ENCODE measurements at regions not wholly inside any gene's neighbourhood (a gene's known extent, or its start where the extent isn't known, plus 50 kb on each side); places are given as distances from the start of the nearest gene placed in this dataset.

DNA sequence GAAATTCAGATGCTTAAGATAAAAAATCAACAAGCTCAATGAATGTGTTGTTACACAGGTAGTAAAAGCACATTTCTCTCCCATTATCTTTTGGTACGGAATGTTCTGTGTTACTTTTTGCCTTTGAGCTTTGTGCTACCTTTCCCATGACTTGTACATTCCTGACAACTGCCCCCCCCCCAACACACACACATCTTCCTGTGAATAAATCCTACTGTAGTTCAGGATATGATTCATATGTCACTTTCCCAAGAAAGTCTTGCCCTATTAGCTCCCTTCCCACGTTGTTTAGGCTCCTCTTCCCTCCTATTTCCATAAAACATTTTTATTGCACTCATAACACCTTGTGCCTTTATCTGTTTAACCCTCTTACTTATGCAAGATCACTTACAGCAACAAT lies 442.6 kb upstream of the LRATD1 start:
- Histone ChIP-seq H3K9me3 (ENCODE audit: control insufficient read depth, low read depth, low read length) (no peaks in the 10 kb centered on the region), H3K9ac (ENCODE audit: extremely low read depth, insufficient read length, low read length) (no peak overlapping the region), H3K79me1 (ENCODE audit: insufficient read depth, low read depth, low read length, poor library complexity, severe bottlenecking) (no peaks in the 10 kb centered on the region), H3K18ac (ENCODE audit: insufficient read length, low read depth, low read length) (no peak overlapping the region), H3K23ac (ENCODE audit: insufficient read length, low read depth, low read length) (no peak overlapping the region), H2BK15ac (ENCODE audit: low read depth, low read length) (no peak overlapping the region), H3K4ac (ENCODE audit: low read depth, low read length) (no peak overlapping the region), H3K14ac (ENCODE audit: insufficient read depth, low read length) (no peak overlapping the region), H3K23me2 (ENCODE audit: insufficient read length, low read depth, low read length, poor library complexity, severe bottlenecking) (no peaks in the 10 kb centered on the region), H2BK5ac (ENCODE audit: insufficient read length, low read length) (no peak overlapping the region), H2AFZ (ENCODE audit: low read length) (no peak overlapping the region), H4K5ac (ENCODE audit: insufficient read length, low read depth, low read length) (no peak overlapping the region), H4K91ac (ENCODE audit: insufficient read length, low read depth, low read length) (no peak overlapping the region), H3K79me2 (ENCODE audit: insufficient read depth, low read length) (no peaks in the 10 kb centered on the region), H2BK12ac (ENCODE audit: insufficient read length, low read depth, low read length) (no peak overlapping the region), H3K27me3 (ENCODE audit: insufficient read depth, low read length) (no peaks in the 10 kb centered on the region), H2BK120ac (ENCODE audit: low read depth, low read length, poor library complexity, severe bottlenecking) (no peak overlapping the region), H3K4me2 (ENCODE audit: insufficient read depth, insufficient read length, low read length) (no peak overlapping the region), H3K4me1 (ENCODE audit: insufficient read depth, low read length) (no peaks in the 10 kb centered on the region), H4K8ac (replicated peaks; ENCODE audit: insufficient read length, low read depth, low read length) (no peak overlapping the region), H2BK20ac (ENCODE audit: low read depth, low read length, poor library complexity, severe bottlenecking) (no peak overlapping the region), H3K27ac (ENCODE audit: insufficient read length, low read depth, low read length) (no peak overlapping the region), H3K56ac (ENCODE audit: insufficient read length, low read depth, low read length) (no peak overlapping the region), H4K20me1 (ENCODE audit: control insufficient read depth, insufficient read depth, insufficient read length) (no peaks in the 10 kb centered on the region), H3T11ph (ENCODE audit: low read length) (no peak overlapping the region), H2AK5ac (ENCODE audit: insufficient read length, low read length) (no peak overlapping the region)
- Mint-ChIP-seq H3K4me1 (no peaks in the 10 kb centered on the region; a peak in 1 of 4 replicates), H3K9me3 (no peaks in the 10 kb centered on the region), H3K27me3 (ENCODE audit: low read depth) (no peaks in the 10 kb centered on the region), H3K36me3 (ENCODE audit: insufficient read depth in 1 of 3, low read depth in 3 of 3) (no peaks in the 10 kb centered on the region), H3K4me3 (no peak overlapping the region), H3K27ac (no peak overlapping the region)
- DNase-seq, result no peak
- WGBS (ENCODE audit: extremely low coverage, insufficient read length, low lambda C conversion rate), result no CpG with 5 or more reads among the region's 2 CpGs
- no peak for TF ChIP-seq CTCF (conservative IDR thresholded peaks at IDR 0.05)
